Hepatocyte (in vitro differentiated cells): ENCODE measurements at regions not wholly inside any gene's neighbourhood (a gene's known extent, or its start where the extent isn't known, plus 50 kb on each side); places are given as distances from the start of the nearest gene placed in this dataset.

Experiments used
- CTCF ChIP-seq: fragments of 200-600 bp; sonication (generic); IDR thresholded peaks from 2 replicates; pipeline ENCODE4 v1.5.1; 2016; ENCODE audit warnings: antibody characterized with exemption, mild to moderate bottlenecking; ENCODE audit not compliant: poor library complexity
- EZH2 ChIP-seq: fragments of 200-600 bp; sonication (generic); IDR thresholded peaks from 2 replicates; pipeline ENCODE4 v1.6.1; 2016; ENCODE audit warnings: antibody characterized with exemption, mild to moderate bottlenecking, borderline replicate concordance
- EZH2phosphoT487 ChIP-seq: fragments of 200-600 bp; sonication (generic); IDR thresholded peaks from one replicate; pipeline ENCODE4 v1.6.1; 2018; ENCODE audit warnings: antibody characterized with exemption, mild to moderate bottlenecking, low read depth, moderate library complexity; ENCODE audit not compliant: unreplicated experiment, severe bottlenecking

DNA sequence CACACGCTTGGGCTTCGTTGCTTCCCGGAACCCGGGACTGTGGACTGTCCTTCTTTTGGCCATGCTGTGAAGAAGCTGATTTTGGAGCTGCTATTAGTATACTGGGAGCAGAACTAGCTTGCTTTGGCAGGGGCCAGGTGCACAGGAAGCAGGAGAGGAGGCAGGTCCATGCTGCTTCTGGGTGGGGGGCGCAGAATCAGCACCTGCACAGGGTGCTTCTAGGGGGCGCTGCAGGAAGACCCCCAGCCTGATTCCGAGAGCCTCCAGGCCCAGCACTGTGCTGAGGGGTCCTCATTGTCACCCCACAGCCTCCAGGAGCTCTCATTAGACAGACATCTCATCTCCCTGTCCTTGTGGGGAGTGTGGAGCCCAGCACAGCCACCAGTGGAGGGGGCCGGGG lies 252.6 kb upstream of the IRX4 start:
- TF ChIP-seq CTCF: no peak
- TF ChIP-seq EZH2phosphoT487: no peak
- TF ChIP-seq EZH2: no peak
